Memory B cell (primary cell): ENCODE measurements at regions not wholly inside any gene's neighbourhood (a gene's known extent, or its start where the extent isn't known, plus 50 kb on each side); places are given as distances from the start of the nearest gene placed in this dataset.

ENCODE experiments used
- ATAC-seq: fragments of 150-1000 bp; cut with Tn5 transposase; 2 replicates; pipeline ENCODE4 v1.10.0; 2021; ENCODE audit warnings: low read depth, mild to moderate bottlenecking, moderate library complexity
- DNase-seq, 2 donors: peaks; one replicate each; pipeline ENCODE4 v3.0.0; 2022; ENCODE audit warnings: low spot score in 2 of 2
- H3K27ac Mint-ChIP-seq: one replicate; pipeline ENCODE4 v1.8.0; 2022; ENCODE audit warnings: mild to moderate bottlenecking, moderate library complexity, mixed read lengths
- H3K27me3 Mint-ChIP-seq: one replicate; pipeline ENCODE4 v1.8.0; 2022; ENCODE audit warnings: mixed read lengths
- H3K36me3 Mint-ChIP-seq: one replicate; pipeline ENCODE4 v1.8.0; 2022; ENCODE audit warnings: mild to moderate bottlenecking, mixed read lengths
- H3K4me1 Mint-ChIP-seq: one replicate; pipeline ENCODE4 v1.8.0; 2022; ENCODE audit warnings: mixed read lengths
- H3K4me3 Mint-ChIP-seq: one replicate; pipeline ENCODE4 v1.8.0; 2022; ENCODE audit warnings: mild to moderate bottlenecking, moderate library complexity, mixed read lengths
- H3K9me3 Mint-ChIP-seq: one replicate; pipeline ENCODE4 v1.8.0; 2022; ENCODE audit warnings: mixed read lengths

DNA sequence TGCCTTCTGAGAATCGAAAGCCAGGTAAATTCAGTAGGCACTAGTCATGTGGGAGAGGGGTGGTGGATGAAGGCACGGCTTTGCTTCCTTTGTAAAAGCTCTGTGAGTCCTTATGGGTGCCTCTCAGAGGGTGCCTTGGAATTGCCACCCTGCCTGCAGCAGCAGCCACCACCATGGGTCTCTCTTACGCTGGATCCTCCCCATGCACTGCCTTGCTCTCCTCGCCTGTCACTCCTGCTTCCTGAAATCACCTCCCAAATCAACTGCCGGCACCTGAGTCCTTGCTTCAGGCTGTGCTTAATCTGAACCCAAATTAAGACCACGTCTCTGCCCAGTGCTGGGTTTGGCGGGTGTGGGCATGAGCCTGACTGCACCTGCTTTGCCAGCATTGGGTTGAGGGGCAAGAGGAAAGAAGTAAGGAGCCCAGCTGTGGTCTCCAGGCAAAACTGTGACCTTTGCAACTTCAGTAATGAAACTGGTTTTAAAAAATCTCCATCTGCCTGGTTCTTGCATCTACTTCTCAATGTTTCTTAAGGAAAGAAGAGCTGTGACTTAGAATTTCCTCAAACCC lies 55.9 kb upstream of the CLMN start:
- Mint-ChIP-seq H3K4me1 (peaks cover 4% of the 10 kb centered on the region), H3K9me3 (peaks cover 10% of the 10 kb centered on the region), H3K36me3 (peaks cover 7% of the 10 kb centered on the region), H3K27me3 (peaks cover 10% of the 10 kb centered on the region), H3K4me3 (no peak overlapping the region), H3K27ac (no peak overlapping the region)
- no peak for ATAC-seq
- DNase-seq: no peak

- Mint-ChIP-seq H3K4me1 (peaks cover 4% of the 10 kb centered on the region), H3K27ac (no peak overlapping the region), H3K36me3 (no peaks in the 10 kb centered on the region), H3K27me3 (peaks cover 10% of the 10 kb centered on the region), H3K9me3 (peaks cover 4% of the 10 kb centered on the region), H3K4me3 (no peak overlapping the region)
- ATAC-seq (no peak), DNase-seq (no peak)
These were observed 54.7 kb upstream of the CLMN start for GRCh38 chr14:95374239-95374997.

- no peak overlapping the region for H3K27ac Mint-ChIP-seq
- peaks cover 11% of the 10 kb centered on the region for H3K27me3 Mint-ChIP-seq
- ATAC-seq (no peak), DNase-seq (no peak)
- H3K4me1 Mint-ChIP-seq: peaks cover 4% of the 10 kb centered on the region
- no peak overlapping the region for H3K4me3 Mint-ChIP-seq
- H3K36me3 Mint-ChIP-seq: no peaks in the 10 kb centered on the region
- H3K9me3 Mint-ChIP-seq: no peaks in the 10 kb centered on the region
These were observed 50.4 kb upstream of the CLMN start for GRCh38 chr14:95370076-95370475.
